RWPE2 (cell line): ENCODE measurements at regions not wholly inside any gene's neighbourhood (a gene's known extent, or its start where the extent isn't known, plus 50 kb on each side); places are given as distances from the start of the nearest gene placed in this dataset.
A peak's percentile ranks its signal among the peaks of the same experiment; 100 is the strongest.
"Not testable (repeated sequence)": the region's sequence is repeated elsewhere in the genome, so short reads cannot be mapped to it uniquely, and the experiment has no call there.

Experiments used
- ATAC-seq: fragments of 200-7000 bp; cut with Tn5 transposase; 3 replicates; pipeline ENCODE4 v1.9.1; 2021; ENCODE audit warnings: low read depth
- DNase-seq: peaks from one replicate; pipeline ENCODE4 v3.0.0-alpha.2; 2020; ENCODE audit warnings: low spot score
- H3K27ac ChIP-seq: fragments of 450-650 bp; 2 replicates; pipeline ENCODE4 v1.5.1; 2017; ENCODE audit warnings: mild to moderate bottlenecking; ENCODE audit not compliant: poor library complexity, severe bottlenecking
- H3K27me3 ChIP-seq: fragments of 250-450 bp; sonication (Bioruptor Pico); 2 replicates; pipeline ENCODE4 v1.5.1; 2021; ENCODE audit warnings: mild to moderate bottlenecking, moderate library complexity; ENCODE audit not compliant: insufficient read depth, poor library complexity, severe bottlenecking
- H3K36me3 ChIP-seq: fragments of 250-450 bp; sonication (Bioruptor Pico); 2 replicates; pipeline ENCODE4 v1.5.1; 2020; ENCODE audit warnings: low read depth, mild to moderate bottlenecking, moderate library complexity
- H3K4me1 ChIP-seq: fragments of 250-450 bp; sonication (Bioruptor Pico); 2 replicates; pipeline ENCODE4 v1.5.1; 2021; ENCODE audit warnings: mild to moderate bottlenecking, moderate library complexity; ENCODE audit not compliant: insufficient read depth, poor library complexity, severe bottlenecking
- H3K4me3 ChIP-seq: fragments of 250-450 bp; sonication (Bioruptor Pico); 2 replicates; pipeline ENCODE4 v1.5.1; 2021; ENCODE audit warnings: mild to moderate bottlenecking, moderate library complexity; ENCODE audit not compliant: severe bottlenecking
- H3K9me3 ChIP-seq: fragments of 250-450 bp; sonication (Bioruptor Pico); 2 replicates; pipeline ENCODE4 v1.5.1; 2021; ENCODE audit warnings: mild to moderate bottlenecking, moderate library complexity; ENCODE audit not compliant: severe bottlenecking

DNA sequence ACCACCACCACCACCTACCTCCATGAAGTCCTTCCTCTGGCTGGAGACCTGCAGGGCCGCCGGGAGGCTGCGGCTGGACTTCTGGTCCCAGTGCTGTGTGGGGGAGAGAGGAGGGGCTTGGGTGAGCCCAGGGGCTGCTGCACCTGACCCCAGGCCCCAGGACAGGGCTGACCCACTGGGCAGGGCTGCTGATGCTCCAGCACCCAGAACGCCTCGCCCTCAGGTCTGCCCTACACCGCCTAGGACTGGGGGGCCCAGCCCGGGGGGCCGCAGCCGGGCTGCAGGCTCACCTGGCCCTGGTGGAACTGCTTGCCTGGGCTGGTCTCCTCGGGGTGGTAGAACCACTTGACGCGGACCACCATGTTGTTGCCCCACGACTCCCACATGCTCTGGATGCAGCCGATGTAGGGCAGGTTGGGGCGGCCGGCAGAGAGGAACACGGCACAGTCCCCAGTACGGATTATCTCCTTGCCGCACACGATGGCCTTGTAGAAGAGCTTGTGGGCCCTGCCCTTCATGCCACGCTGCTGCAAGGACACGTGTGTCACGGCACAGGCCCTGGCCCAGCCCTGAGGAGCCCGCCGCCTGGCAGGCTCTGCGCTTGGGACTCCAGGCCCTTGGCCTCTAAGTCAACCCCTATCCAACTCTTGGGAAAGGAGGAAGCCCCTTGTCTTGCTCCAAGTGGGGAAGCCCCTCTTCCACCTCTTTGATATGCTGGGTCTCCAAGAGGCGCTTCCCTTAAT, 429.9 kb upstream of the ZNF722 start:
- not testable (repeated sequence) for H3K27ac ChIP-seq, H3K4me1 ChIP-seq, H3K4me3 ChIP-seq, ATAC-seq, H3K9me3 ChIP-seq, H3K27me3 ChIP-seq, H3K36me3 ChIP-seq
- DNase-seq = peak; percentile 41

DNA sequence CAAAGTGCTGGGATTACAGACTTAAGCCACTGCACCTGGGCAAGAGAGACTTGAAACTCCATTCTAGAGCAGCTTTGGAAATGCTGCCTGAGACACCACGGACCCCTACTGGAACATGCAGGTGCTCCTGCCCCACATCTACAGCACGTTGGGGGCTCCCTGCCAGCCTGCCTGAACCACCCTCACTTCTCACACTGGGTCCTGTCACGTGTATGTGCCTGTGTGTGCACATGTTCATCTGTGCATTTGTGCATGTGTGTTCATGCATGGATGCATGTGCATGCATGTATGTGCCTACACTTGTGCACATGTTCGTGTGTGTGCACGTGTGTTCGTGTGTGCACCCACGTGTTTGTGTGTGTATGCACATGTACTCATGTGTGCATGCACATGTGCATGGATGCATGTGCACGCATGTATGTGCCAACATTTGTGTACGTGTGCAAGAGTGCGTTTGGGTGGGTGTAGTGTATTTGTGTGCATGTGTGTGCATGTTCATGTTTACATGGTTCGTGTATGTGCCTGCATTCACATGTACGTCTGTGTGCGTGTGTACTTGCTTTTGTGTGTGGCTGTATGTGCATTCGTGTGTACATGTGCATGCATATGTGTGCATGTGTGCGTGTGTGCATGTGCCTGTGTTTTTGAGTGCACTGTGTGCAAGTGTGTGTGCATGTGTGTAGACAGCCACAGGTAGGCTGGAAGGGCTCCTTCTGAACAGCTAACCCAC, 428.1 kb upstream of the ZNF722 start:
- H3K9me3 ChIP-seq, ATAC-seq, H3K4me1 ChIP-seq, H3K4me3 ChIP-seq, H3K27me3 ChIP-seq, H3K27ac ChIP-seq, H3K36me3 ChIP-seq: not testable (repeated sequence)
- peak; percentile 23 for DNase-seq

DNA sequence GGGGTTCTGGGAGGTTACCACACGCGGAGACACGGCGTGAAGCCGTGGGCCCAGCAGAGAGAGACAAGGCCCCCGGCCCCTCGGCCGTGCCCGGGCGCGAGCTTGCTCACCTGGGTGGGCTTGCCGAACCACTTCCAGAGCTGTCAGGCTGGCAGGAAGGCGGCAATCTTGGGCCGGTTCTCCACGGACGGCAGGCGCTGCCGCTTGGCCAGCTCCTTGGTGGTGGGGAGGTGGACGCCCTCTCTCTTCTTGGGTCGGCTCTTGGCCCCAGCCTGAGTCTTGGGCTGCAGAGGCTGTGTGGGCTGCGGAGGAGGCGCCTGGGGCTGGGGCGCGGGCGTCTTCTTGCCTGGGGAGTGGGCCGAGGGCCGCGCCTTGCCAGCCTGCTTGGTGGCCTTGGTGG, 426.5 kb upstream of the ZNF722 start:
- not testable (repeated sequence) for ATAC-seq, H3K4me1 ChIP-seq, H3K9me3 ChIP-seq, H3K36me3 ChIP-seq, H3K4me3 ChIP-seq, H3K27ac ChIP-seq, H3K27me3 ChIP-seq
- DNase-seq = peak; percentile 34

DNA sequence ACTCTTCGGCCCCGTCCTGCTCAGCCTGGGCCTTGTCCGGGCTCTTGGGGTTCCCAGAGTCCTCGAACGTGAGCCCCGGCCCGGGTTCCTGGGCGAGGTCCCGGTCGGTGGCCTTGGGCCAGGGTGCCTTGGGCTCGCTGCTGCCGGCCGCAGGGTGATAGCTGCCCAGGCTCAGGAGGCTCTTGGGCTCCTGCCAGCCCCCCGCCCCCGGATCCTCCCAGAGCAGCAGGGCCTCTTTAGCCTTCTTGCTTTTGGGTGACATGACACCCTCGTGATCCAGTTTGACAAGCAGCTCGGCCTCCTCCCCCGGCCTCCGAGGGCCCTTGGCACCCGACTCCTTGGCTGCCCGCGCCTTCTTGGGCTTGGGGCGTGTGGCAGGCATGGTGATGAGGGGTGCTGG, 425.7 kb upstream of the ZNF722 start:
- H3K9me3 ChIP-seq, H3K36me3 ChIP-seq, H3K4me3 ChIP-seq, H3K4me1 ChIP-seq, H3K27ac ChIP-seq, H3K27me3 ChIP-seq, ATAC-seq: not testable (repeated sequence)
- peak; percentile 47 for DNase-seq

DNA sequence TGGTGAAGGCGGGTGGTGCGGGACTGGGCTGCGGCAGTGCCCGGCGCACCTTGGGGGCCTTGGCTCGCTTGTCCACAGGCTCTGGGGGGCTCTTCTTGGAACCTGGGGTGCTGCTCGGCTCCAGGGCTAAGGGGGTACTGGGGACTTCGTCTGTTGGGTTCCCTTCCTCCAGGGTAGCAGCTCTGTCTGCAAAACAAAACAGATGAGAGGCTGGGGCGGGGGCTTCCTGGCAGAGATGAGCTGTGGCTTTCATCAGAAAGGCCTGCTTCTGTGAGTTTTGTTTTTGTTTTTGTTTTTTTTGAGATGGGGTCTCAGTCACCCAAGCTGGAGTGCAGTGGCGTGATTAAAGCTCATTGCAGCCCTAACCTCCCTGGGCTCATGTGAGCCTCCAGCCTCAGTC, 425.2 kb upstream of the ZNF722 start:
- not testable (repeated sequence) for H3K4me3 ChIP-seq, H3K36me3 ChIP-seq, ATAC-seq, H3K9me3 ChIP-seq, H3K27ac ChIP-seq, H3K27me3 ChIP-seq, H3K4me1 ChIP-seq
- peak; percentile 52 for DNase-seq

DNA sequence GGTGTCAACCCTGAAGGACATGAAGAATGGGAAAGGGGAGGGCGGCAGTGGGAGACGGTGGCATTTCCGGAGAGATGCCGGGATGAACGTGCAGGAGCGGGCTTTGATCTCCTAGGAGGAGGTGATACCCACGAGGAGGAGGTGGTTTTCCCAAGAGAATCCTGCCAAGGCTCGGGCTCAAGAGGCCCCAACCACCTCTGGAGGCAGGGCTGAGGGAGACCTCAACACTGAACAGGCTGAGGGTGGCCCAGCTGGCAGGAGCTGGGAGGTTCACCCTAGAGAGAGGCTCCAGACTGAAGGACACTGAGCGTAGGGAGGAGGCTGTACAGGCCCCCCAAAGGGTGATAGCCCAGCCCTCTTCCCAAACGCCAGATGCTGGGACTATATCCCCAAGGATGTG, 422.2 kb upstream of the ZNF722 start:
- not testable (repeated sequence) for H3K4me1 ChIP-seq, H3K27me3 ChIP-seq, H3K9me3 ChIP-seq, H3K36me3 ChIP-seq, ATAC-seq, H3K4me3 ChIP-seq, H3K27ac ChIP-seq
- DNase-seq = peak; percentile 18

DNA sequence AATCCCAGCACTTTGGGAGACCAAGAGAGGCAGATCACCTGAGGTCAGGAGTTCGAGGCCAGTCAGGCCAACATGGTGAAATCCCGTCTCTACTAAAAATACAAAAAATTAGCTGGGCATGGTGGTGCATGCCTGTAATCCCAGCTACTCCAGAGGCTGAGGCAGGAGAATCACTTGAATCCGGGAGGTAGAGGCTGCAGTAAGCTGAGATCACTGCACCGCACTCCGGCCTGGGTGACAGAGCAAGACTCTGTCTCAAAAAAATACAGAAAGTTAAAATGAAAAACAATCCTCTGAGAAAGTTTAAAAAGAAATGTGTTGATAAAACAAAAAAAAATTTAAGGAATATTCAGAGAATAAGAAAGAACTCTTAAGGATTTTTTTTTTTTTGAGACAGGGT, 421.6 kb upstream of the ZNF722 start:
- H3K36me3 ChIP-seq, H3K27ac ChIP-seq, ATAC-seq, H3K27me3 ChIP-seq, H3K9me3 ChIP-seq, H3K4me3 ChIP-seq, H3K4me1 ChIP-seq: not testable (repeated sequence)
- DNase-seq = peak; percentile 2

DNA sequence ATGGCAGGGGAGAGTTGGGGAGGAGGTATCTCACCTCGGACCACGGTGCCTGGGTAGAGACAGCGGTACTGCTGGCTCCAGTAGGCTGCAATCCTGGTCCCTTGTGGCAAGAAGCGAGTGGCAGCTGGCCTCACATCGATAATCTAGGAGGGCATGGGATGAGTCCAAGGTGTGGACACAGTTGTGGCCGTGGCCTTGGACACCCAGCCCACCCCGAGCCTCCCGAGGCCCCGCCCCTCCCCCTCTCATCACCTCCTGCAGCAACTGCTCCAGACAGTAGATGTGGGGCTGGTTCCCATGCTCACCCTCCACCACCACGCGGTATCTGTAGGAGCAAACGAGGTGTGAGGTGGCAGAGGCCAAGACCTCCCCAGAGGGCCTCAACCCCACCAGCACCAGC, 418.6 kb upstream of the ZNF722 start:
- H3K27me3 ChIP-seq, H3K36me3 ChIP-seq, DNase-seq, H3K4me3 ChIP-seq, H3K4me1 ChIP-seq, ATAC-seq, H3K9me3 ChIP-seq, H3K27ac ChIP-seq: not testable (repeated sequence)

DNA sequence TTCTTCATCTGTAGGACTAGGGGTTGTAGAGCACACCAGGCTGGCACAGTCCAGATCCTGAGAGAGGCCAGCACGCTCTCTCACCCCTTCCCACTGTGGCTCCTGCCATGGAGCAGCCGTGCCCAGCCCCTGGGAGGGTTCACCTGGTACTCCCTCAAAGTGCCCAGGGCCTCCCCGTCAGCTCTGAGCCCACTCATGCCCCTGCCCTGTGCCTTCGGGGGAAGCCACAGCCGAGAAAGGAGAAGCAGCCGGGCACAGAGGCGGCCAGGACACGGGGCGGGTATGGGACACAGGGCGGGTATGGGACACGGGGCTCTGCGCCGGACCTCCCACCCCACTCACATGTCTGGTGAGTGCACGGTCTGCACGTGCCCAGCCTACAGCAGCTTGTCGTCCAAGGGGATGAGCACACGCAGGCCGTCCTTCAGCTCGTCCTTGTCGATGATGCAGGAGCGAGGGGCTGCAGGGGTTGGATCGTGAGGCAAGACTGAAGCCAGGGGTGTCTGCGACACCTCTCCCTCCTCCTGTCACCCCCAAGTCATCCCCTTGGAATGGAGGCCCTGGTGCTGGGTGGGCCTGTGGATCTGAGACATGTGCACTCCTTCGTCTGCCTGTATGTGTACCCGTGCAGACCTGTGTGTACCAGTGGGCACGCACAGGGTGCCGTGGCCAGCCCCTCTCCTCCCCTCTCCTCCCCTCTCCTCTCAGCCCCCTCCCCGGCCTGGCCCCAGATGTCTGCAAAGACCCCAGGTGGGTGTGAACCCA, 417.9 kb upstream of the ZNF722 start:
- not testable (repeated sequence) for H3K36me3 ChIP-seq, H3K27me3 ChIP-seq, ATAC-seq, H3K27ac ChIP-seq, H3K4me3 ChIP-seq, H3K9me3 ChIP-seq, H3K4me1 ChIP-seq, DNase-seq

DNA sequence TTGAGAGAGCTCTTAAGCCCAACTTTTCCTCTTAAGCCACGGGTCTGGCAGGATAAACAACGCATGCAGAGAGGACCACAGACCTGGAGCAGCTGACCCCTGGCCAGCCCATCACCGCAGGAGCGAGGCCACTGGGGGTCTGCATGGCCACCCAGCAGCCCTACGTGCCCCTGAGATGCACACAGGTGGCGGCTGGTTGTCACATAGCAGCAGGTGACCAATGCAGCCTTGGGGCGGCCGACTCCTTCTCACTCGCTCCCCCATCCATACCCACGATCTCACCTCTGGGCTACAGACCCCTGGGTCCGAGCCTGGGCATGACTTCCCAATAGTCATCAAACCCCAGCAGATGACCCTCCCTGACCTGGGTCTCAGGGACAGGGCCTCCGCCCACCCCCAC, 415.9 kb upstream of the ZNF722 start:
- not testable (repeated sequence) for H3K9me3 ChIP-seq, H3K4me1 ChIP-seq, ATAC-seq

DNA sequence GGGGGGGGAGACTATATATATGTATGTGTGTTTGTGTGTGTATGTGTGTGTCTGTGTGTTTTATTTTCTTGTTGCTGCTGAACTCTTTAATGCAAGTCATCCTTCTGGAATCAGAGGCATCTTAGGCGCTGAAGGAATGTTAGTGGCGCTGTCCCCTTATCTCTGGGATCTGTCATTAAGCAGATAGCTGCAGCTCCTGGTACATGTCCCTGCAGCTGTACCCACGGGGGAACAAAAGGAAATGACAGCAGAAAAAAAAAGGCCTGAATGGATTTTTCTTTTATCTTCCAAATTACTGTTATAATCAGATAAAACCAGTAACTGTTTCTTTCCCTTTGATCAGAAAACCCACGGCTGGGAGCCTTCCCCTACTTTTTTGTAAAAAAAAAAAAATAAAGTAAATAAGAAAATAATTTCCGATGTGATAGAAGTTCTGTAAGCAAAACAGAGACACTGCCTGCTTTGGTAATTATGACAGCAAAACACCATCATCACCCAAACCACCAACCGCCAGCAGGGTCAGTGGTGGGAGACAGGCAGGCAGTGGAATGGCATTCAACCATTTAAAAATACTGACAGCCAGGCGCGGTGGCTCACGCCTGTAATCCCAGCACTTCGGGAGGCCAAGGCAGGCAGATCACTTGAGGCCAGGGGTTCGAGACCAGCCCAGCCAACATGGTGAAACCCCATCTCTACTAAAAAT, 411.3 kb upstream of the ZNF722 start:
- not testable (repeated sequence) for ATAC-seq

More for the DNA sequence above, 415.9 kb upstream of the ZNF722 start:
- H3K4me3 ChIP-seq, DNase-seq, H3K36me3 ChIP-seq, H3K27me3 ChIP-seq, H3K27ac ChIP-seq: not testable (repeated sequence)

More for the DNA sequence above, 411.3 kb upstream of the ZNF722 start:
- not testable (repeated sequence) for H3K27ac ChIP-seq, H3K9me3 ChIP-seq, H3K36me3 ChIP-seq, H3K4me1 ChIP-seq, H3K4me3 ChIP-seq, DNase-seq, H3K27me3 ChIP-seq
